ENCODE measurements at regions not wholly inside any gene's neighbourhood (a gene's known extent, or its start where the extent isn't known, plus 50 kb on each side); places are given as distances from the start of the nearest gene placed in this dataset.

- Histone ChIP-seq H3K27ac (ENCODE audit: low read depth, low read length) (no peak overlapping the region), H3K4me1 (ENCODE audit: insufficient read depth, low read length) (peaks cover 9% of the 10 kb centered on the region), H3K4me2 (ENCODE audit: low read length) (no peak overlapping the region), H3K9ac (ENCODE audit: low read length) (no peak overlapping the region), H3K9me3 (ENCODE audit: insufficient read depth, low read depth, low read length) (no peaks in the 10 kb centered on the region), H4K20me1 (ENCODE audit: insufficient read depth, low read length) (no peaks in the 10 kb centered on the region), H3K27me3 (ENCODE audit: insufficient read depth, low read length) (no peaks in the 10 kb centered on the region), H3K36me3 (ENCODE audit: insufficient read depth, low read length) (no peaks in the 10 kb centered on the region), H3K79me2 (ENCODE audit: insufficient read depth, low read length) (no peaks in the 10 kb centered on the region), H2AFZ (ENCODE audit: low read depth, low read length) (no peak overlapping the region), H3K4me3 (ENCODE audit: insufficient read depth, low read depth, low read length) (no peak overlapping the region)
- no peak for FAIRE-seq
- Mint-ChIP-seq H3K4me3 (ENCODE audit: unreplicated experiment) (no peak overlapping the region), H3K27ac (ENCODE audit: unreplicated experiment) (no peak overlapping the region), H3K27me3 (ENCODE audit: low read depth, unreplicated experiment) (peaks cover under 1% of the 10 kb centered on the region), H3K4me1 (ENCODE audit: low read depth, unreplicated experiment) (peaks cover 21% of the 10 kb centered on the region), H3K9me3 (ENCODE audit: unreplicated experiment) (no peaks in the 10 kb centered on the region), H3K36me3 (ENCODE audit: low read depth, unreplicated experiment) (no peaks in the 10 kb centered on the region)
- DNase-seq (ENCODE audit: low read depth), result no peak
- TF ChIP-seq CTCF (IDR thresholded peaks at IDR 0.05; ENCODE audit: insufficient read depth, low read depth, low read length) (no peak), EZH2 (IDR thresholded peaks at IDR 0.05; ENCODE audit: insufficient read depth, low read length) (no peak)
Observed at GRCh38 chr7:94127026-94127425, 122.9 kb upstream of the BET1 start.

GRCh38 chr7:94128072-94128471 is 123.9 kb upstream of the BET1 start:
- peaks cover 27% of the 10 kb centered on the region for H3K4me1 Mint-ChIP-seq (ENCODE audit: low read depth, unreplicated experiment)
- Histone ChIP-seq H3K4me1 (ENCODE audit: insufficient read depth, low read length) (peaks cover 9% of the 10 kb centered on the region), H3K27me3 (ENCODE audit: insufficient read depth, low read length) (no peaks in the 10 kb centered on the region), H3K4me2 (ENCODE audit: low read length) (no peak overlapping the region), H4K20me1 (ENCODE audit: insufficient read depth, low read length) (no peaks in the 10 kb centered on the region), H3K27ac (ENCODE audit: low read depth, low read length) (no peak overlapping the region), H2AFZ (ENCODE audit: low read depth, low read length) (no peak overlapping the region), H3K79me2 (ENCODE audit: insufficient read depth, low read length) (no peaks in the 10 kb centered on the region), H3K9ac (ENCODE audit: low read length) (no peak overlapping the region), H3K36me3 (ENCODE audit: insufficient read depth, low read length) (no peaks in the 10 kb centered on the region), H3K4me3 (ENCODE audit: insufficient read depth, low read depth, low read length) (no peak overlapping the region), H3K9me3 (ENCODE audit: insufficient read depth, low read depth, low read length) (no peaks in the 10 kb centered on the region)
- no peak for FAIRE-seq
- no peaks in the 10 kb centered on the region for H3K27me3 Mint-ChIP-seq (ENCODE audit: low read depth, unreplicated experiment)
- no peak overlapping the region for H3K27ac Mint-ChIP-seq (ENCODE audit: unreplicated experiment)
- H3K36me3 Mint-ChIP-seq (ENCODE audit: low read depth, unreplicated experiment), result no peaks in the 10 kb centered on the region
- H3K9me3 Mint-ChIP-seq (ENCODE audit: unreplicated experiment), result no peaks in the 10 kb centered on the region
- TF ChIP-seq CTCF (IDR thresholded peaks at IDR 0.05; ENCODE audit: insufficient read depth, low read depth, low read length), result no peak
- TF ChIP-seq EZH2 (IDR thresholded peaks at IDR 0.05; ENCODE audit: insufficient read depth, low read length), result no peak
- no peak overlapping the region for H3K4me3 Mint-ChIP-seq (ENCODE audit: unreplicated experiment)
- DNase-seq (ENCODE audit: low read depth), result no peak

- H3K27ac ChIP-seq (ENCODE audit: low read depth, low read length), result peak overlapping the region; percentile 25
- no peaks in the 10 kb centered on the region for H3K36me3 Mint-ChIP-seq (ENCODE audit: low read depth, unreplicated experiment)
- no peaks in the 10 kb centered on the region for H3K36me3 ChIP-seq (ENCODE audit: insufficient read depth, low read length)
- H3K4me1 ChIP-seq (ENCODE audit: insufficient read depth, low read length), result peaks cover 9% of the 10 kb centered on the region
- peak overlapping the region; percentile 54 for H3K27ac Mint-ChIP-seq (ENCODE audit: unreplicated experiment)
- no peaks in the 10 kb centered on the region for H3K9me3 ChIP-seq (ENCODE audit: insufficient read depth, low read depth, low read length)
- TF ChIP-seq EZH2 (IDR thresholded peaks at IDR 0.05; ENCODE audit: insufficient read depth, low read length), result no peak
- TF ChIP-seq CTCF (IDR thresholded peaks at IDR 0.05; ENCODE audit: insufficient read depth, low read depth, low read length), result no peak
- H3K79me2 ChIP-seq (ENCODE audit: insufficient read depth, low read length), result no peaks in the 10 kb centered on the region
- DNase-seq (ENCODE audit: low read depth) (peak; percentile 90), FAIRE-seq (peak; percentile 89)
- H3K9ac ChIP-seq (ENCODE audit: low read length), result no peak overlapping the region
- no peaks in the 10 kb centered on the region for H3K9me3 Mint-ChIP-seq (ENCODE audit: unreplicated experiment)
- no peak overlapping the region for H3K4me3 Mint-ChIP-seq (ENCODE audit: unreplicated experiment)
- H3K27me3 ChIP-seq (ENCODE audit: insufficient read depth, low read length), result no peaks in the 10 kb centered on the region
- no peak overlapping the region for H2AFZ ChIP-seq (ENCODE audit: low read depth, low read length)
- no peaks in the 10 kb centered on the region for H3K27me3 Mint-ChIP-seq (ENCODE audit: low read depth, unreplicated experiment)
- peak overlapping the region; percentile 55 for H3K4me2 ChIP-seq (ENCODE audit: low read length)
- H4K20me1 ChIP-seq (ENCODE audit: insufficient read depth, low read length), result no peaks in the 10 kb centered on the region
- H3K4me3 ChIP-seq (ENCODE audit: insufficient read depth, low read depth, low read length), result no peak overlapping the region
- peaks cover 39% of the 10 kb centered on the region for H3K4me1 Mint-ChIP-seq (ENCODE audit: low read depth, unreplicated experiment)
Observed at GRCh38 chr7:94129443-94130140, 125.4 kb upstream of the BET1 start.

All from astrocyte (in vitro differentiated cells and primary cell).